Heart right ventricle (tissue), 16 donors: ENCODE measurements at regions not wholly inside any gene's neighbourhood (a gene's known extent, or its start where the extent isn't known, plus 50 kb on each side); places are given as distances from the start of the nearest gene placed in this dataset.

ENCODE experiments used
- ATAC-seq, 8 donors: fragments of 200-7000 bp; cut with Tn5 transposase; one replicate each; pipeline ENCODE4 v1.9.1; 2020; ENCODE audit warnings: mild to moderate bottlenecking in 8 of 8, moderate library complexity in 8 of 8, moderate number of reproducible peaks in 1 of 8
- DNase-seq, 2 donors: peaks; one replicate each; pipeline ENCODE4 v3.0.0-alpha.2; 2020
- H3K27ac ChIP-seq, 10 donors: fragments of 200-600 bp; sonication (generic) in 2 of 10; one replicate each; pipeline versions ENCODE4 v1.5.0 to v1.8.0; 2020 to 2022; ENCODE audit warnings: mild to moderate bottlenecking in 3 of 10
- H3K27me3 ChIP-seq, 7 donors: fragments of 200-600 bp; one replicate each; pipeline ENCODE4 v1.8.0; 2021 to 2022; ENCODE audit warnings: mild to moderate bottlenecking in 2 of 7
- H3K36me3 ChIP-seq, 9 donors: fragments of 200-600 bp; sonication (generic) in 1 of 9; one replicate each; pipeline versions ENCODE4 v1.5.0 to v1.8.0; 2020 to 2022; ENCODE audit warnings: mild to moderate bottlenecking in 2 of 9
- H3K4me1 ChIP-seq, 9 donors: fragments of 200-600 bp; sonication (generic) in 1 of 9; one replicate each; pipeline versions ENCODE4 v1.5.0 to v1.8.0; 2020 to 2022; ENCODE audit warnings: mild to moderate bottlenecking in 4 of 9
- H3K4me3 ChIP-seq, 10 donors: fragments of 200-600 bp; sonication (generic) in 2 of 10; one replicate each; pipeline versions ENCODE4 v1.5.0 to v1.8.0; 2020 to 2022; ENCODE audit warnings: mild to moderate bottlenecking in 7 of 10, moderate library complexity in 2 of 10
- H3K9me3 ChIP-seq, 11 donors: fragments of 200-600 bp in 10 of 11; sonication (generic) in 2 of 11; one replicate each; pipeline versions ENCODE4 v1.5.0 to v1.8.0; 2013 to 2022; ENCODE audit warnings: mild to moderate bottlenecking in 2 of 11, control low read depth in 1 of 11, moderate library complexity in 1 of 11
- WGBS, 2 donors: extraction: QIAGEN DNeasy Blood & Tissue Kit; methylation state at CpG; one replicate each; pipeline ENCODE4 v1.1.7; 2013; ENCODE audit warnings: inconsistent platforms in 1 of 2; 5-methylcytosine and 5-hydroxymethylcytosine counted together
- intact Hi-C, 10 donors: fragments of 100-400 bp; cut with DNase I; formaldehyde crosslinking; loops; one replicate each; pipeline versions ENCODE4 v1.11.1 to v1.14.2; 2022
- TF ChIP-seq, protein P1 (sequence below), 9 donors: fragments of 200-600 bp; sonication (generic) in 2 of 9; IDR thresholded peaks; one replicate each; pipeline versions ENCODE4 v1.5.0 to v1.8.0; 2021 to 2022; ENCODE audit warnings: antibody characterized with exemption in 9 of 9, mild to moderate bottlenecking in 5 of 9, moderate library complexity in 1 of 9
- donor health status: Arrhythmogenic right ventricular cardiomyopathy.
- donor health status: ischemic (EF 13 %, LVEDD 7.1; RV severe dilation, severe dysfunction).
- donor health status: healthy with polysubstance abuse.
- donor health status: DM: no; HTN: yes; CAD: no.
- donor health status: DM: no; HTN: no; CAD: no.
- donor health status: ischemic (EF 25% LVEDD 6.9; RV normal size, moderate dysfunction).
- donor health status: ischemic (EF 25% LVEDD 5.7; RV mildly dilated, moderate dysfunction).
- donor health status: healthy.
- donor health status: DM: yes; HTN: yes; CAD: no.
- donor health status: Ischemic cardiomyopathy.
- donor health status: ischemic (EF 35%, LVEDD 5.7; RV mildly dilated, moderate dysfunction).
- donor health status: nonischemic (EF 11% LVEDD 7.7; RV severe dilation, severe dysfunction).
- donor health status: DM: yes; HTN: yes; CAD: no.
- donor health status: PGD.
- donor health status: ischemic (EF 29% LVEDD 5.4; RV normal size, mild dysfunction).
- donor health status: nonischemic (EF 23%, LVEDD 6.1; RV moderate dilation, normal function).

- Histone ChIP-seq H3K36me3 (no peaks in the 10 kb centered on the region), H3K27me3 (peaks cover 0 to 24% (median 15%) of the 10 kb centered on the region in 7 donors), H3K4me1 (no peaks in the 10 kb centered on the region), H3K27ac (no peak overlapping the region), H3K9me3 (no peaks in the 10 kb centered on the region), H3K4me3 (no peak overlapping the region)
- DNase-seq (peak in 1 of 2 donors; percentile 24), ATAC-seq (peak in 3 of 8 donors; percentile 35 to 67 (median 55))
- intact Hi-C loops = loop anchor here in 1 of 10 donors (10.0 kb wide), 1 partner anchor 160 kb away; no protein-coding TSS in a partner anchor
- 71 to 77% methylated on average over 23 of the region's 23 CpGs for WGBS, 2 donors
- TF ChIP-seq, protein P1, sequence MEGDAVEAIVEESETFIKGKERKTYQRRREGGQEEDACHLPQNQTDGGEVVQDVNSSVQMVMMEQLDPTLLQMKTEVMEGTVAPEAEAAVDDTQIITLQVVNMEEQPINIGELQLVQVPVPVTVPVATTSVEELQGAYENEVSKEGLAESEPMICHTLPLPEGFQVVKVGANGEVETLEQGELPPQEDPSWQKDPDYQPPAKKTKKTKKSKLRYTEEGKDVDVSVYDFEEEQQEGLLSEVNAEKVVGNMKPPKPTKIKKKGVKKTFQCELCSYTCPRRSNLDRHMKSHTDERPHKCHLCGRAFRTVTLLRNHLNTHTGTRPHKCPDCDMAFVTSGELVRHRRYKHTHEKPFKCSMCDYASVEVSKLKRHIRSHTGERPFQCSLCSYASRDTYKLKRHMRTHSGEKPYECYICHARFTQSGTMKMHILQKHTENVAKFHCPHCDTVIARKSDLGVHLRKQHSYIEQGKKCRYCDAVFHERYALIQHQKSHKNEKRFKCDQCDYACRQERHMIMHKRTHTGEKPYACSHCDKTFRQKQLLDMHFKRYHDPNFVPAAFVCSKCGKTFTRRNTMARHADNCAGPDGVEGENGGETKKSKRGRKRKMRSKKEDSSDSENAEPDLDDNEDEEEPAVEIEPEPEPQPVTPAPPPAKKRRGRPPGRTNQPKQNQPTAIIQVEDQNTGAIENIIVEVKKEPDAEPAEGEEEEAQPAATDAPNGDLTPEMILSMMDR (IDR thresholded peaks at IDR 0.05) = no peak
These were observed 171.8 kb upstream of the PARP11 start for GRCh38 chr12:4044736-4045730.

DNA sequence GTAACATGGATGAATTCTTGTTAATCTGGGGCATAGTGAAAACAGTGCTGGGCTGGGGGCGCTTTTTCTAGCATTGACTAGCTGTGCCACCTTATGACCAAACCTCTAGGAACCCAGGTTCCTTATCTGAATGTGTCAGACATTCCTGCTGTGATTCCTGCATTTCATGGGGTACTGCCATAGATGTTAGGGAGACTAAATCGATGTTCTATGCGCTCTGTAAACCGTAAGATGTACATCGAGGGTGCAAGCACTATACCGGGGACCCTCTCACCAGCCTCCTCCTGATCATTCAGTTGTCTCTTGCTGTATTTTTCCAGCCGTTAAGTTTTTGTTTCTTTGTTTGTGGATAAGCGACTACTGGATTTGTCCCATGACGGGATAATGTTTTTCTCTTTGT lies 170.9 kb upstream of the PARP11 start:
- DNase-seq (no peak), ATAC-seq (no peak)
- 93 to 95% methylated on average over 9 of the region's 9 CpGs for WGBS, 2 donors
- H3K36me3 ChIP-seq = no peaks in the 10 kb centered on the region
- intact Hi-C loops = loop anchor here in 1 of 10 donors (10.0 kb wide), 1 partner anchor 159 kb away; no protein-coding TSS in a partner anchor
- TF ChIP-seq, protein P1 (IDR thresholded peaks at IDR 0.05) = no peak
- H3K9me3 ChIP-seq = no peaks in the 10 kb centered on the region
- H3K4me3 ChIP-seq = no peak overlapping the region
- no peaks in the 10 kb centered on the region for H3K4me1 ChIP-seq
- H3K27ac ChIP-seq = no peak overlapping the region
- H3K27me3 ChIP-seq = peaks cover 0 to 22% (median 7%) of the 10 kb centered on the region in 7 donors

DNA sequence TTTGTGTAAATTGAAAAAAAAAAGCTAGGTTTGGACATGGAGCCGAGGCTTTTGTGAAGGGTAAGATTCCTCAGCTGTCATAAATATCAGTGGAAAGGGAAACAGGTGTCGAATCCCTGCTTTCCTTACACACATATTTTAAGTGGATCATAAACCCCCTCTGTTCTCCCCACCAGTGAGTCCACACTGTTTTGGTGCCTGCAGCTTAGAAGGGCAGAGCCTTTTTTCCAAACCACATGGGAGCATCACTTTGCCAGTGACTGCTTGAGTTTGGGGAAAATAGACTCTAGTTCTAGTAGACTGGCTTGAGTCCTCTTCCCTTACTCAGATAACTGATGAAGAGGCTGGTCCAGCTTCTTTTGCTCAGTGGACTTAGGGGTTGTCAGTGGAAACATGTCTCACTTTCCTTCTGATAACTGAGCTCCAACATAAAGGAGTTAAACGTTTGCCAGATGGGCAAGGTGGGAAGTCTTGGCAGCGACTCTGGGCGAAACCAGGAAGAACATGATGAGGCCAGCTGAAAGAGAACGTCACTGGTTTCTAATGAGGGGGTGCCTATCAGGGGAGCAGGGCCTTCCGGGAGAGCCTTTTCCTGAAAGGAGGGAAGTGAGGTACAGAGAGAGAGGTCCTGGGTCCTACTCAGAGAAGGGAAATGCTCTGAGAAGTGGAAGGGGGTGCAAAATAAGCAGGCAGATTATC lies 168.1 kb upstream of the PARP11 start:
- peaks cover 0 to 4% (median 0%) of the 10 kb centered on the region in 9 donors for H3K4me1 ChIP-seq
- no peak for DNase-seq
- TF ChIP-seq, protein P1 (IDR thresholded peaks at IDR 0.05) = no peak
- H3K4me3 ChIP-seq = no peak overlapping the region
- H3K27ac ChIP-seq = no peak overlapping the region
- intact Hi-C loops = loop anchor here in 1 of 10 donors (10.0 kb wide), 1 partner anchor 157 kb away; no protein-coding TSS in a partner anchor
- H3K27me3 ChIP-seq = peaks cover 0 to 14% (median 5%) of the 10 kb centered on the region in 7 donors
- ATAC-seq = no peak
- H3K9me3 ChIP-seq = no peaks in the 10 kb centered on the region
- H3K36me3 ChIP-seq = no peaks in the 10 kb centered on the region
- WGBS, 2 donors = 68 to 75% methylated on average over 7 of the region's 7 CpGs

DNA sequence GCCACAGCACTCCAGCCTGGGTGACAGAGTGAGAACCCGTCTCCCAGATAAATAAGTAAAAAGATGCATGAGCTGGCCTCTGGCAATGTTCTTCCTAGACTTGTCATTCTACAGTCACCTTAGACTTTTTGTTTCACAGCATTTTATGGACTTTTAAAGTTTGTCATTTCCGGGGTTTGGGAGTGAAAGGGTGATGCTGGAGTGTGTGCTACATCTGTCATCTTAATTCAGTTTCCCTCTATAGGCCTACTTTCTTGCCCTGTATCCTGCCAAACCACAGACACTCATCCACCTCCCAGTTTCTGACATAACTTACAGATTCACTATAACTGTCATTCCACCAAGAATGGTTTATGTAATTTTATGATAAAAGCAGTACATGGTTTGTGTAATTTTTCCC lies 166.7 kb upstream of the PARP11 start:
- Histone ChIP-seq H3K27ac (no peak overlapping the region), H3K4me1 (peaks cover 0 to 4% (median 0%) of the 10 kb centered on the region in 9 donors), H3K9me3 (no peaks in the 10 kb centered on the region), H3K4me3 (no peak overlapping the region), H3K36me3 (no peaks in the 10 kb centered on the region), H3K27me3 (peaks cover 0 to 6% (median 0%) of the 10 kb centered on the region in 7 donors)
- ATAC-seq (no peak), DNase-seq (no peak)
- intact Hi-C loops = loop anchor here (2.0 to 10.0 kb wide), 6 partner anchors 43 to 237 kb away; no protein-coding TSS in a partner anchor
- WGBS, 2 donors = 80 to 88% methylated on average over 2 of the region's 2 CpGs
- TF ChIP-seq, protein P1 (IDR thresholded peaks at IDR 0.05) = no peak
